NCI-H146 treated with DMSO at 0.1 percent for 48 hours (cell line): ENCODE measurements at regions not wholly inside any gene's neighbourhood (a gene's known extent, or its start where the extent isn't known, plus 50 kb on each side); places are given as distances from the start of the nearest gene placed in this dataset.
"Not testable (repeated sequence)": the region's sequence is repeated elsewhere in the genome, so short reads cannot be mapped to it uniquely, and the experiment has no call there.

ENCODE experiments used
- DNase-seq: peaks from one replicate; lab custom pipeline; 2025; ENCODE audit not compliant: unreplicated experiment; lab: John Stamatoyannopoulos, UW

- no peak for DNase-seq
These were observed 448.2 kb upstream of the CCDC54 start for GRCh38 chr3:106929081-106929480.

GRCh38 chr3:106930086-106930485, 447.2 kb upstream of the CCDC54 start:
- no peak for DNase-seq

- no peak for DNase-seq
These were observed 445.3 kb upstream of the CCDC54 start for GRCh38 chr3:106931904-106932303.

GRCh38 chr3:106936337-106936736, 440.9 kb upstream of the CCDC54 start:
- DNase-seq = no peak

GRCh38 chr3:106942051-106942450, 435.2 kb upstream of the CCDC54 start:
- no peak for DNase-seq

GRCh38 chr3:106943071-106943470, 434.2 kb upstream of the CCDC54 start:
- DNase-seq = no peak

- DNase-seq = no peak
These were observed 431.8 kb upstream of the CCDC54 start for GRCh38 chr3:106945435-106945834.

- no peak for DNase-seq
These were observed 430.4 kb upstream of the CCDC54 start for GRCh38 chr3:106946866-106947265.

GRCh38 chr3:106957029-106957428, 420.2 kb upstream of the CCDC54 start:
- no peak for DNase-seq

- no peak for DNase-seq
These were observed 414.2 kb upstream of the CCDC54 start for GRCh38 chr3:106962993-106963392.

GRCh38 chr3:106963442-106963841, 413.8 kb upstream of the CCDC54 start:
- no peak for DNase-seq

GRCh38 chr3:106965307-106965706, 411.9 kb upstream of the CCDC54 start:
- DNase-seq = no peak

GRCh38 chr3:106969596-106969995, 407.6 kb upstream of the CCDC54 start:
- DNase-seq = no peak

- DNase-seq = no peak
These were observed 395.8 kb upstream of the CCDC54 start for GRCh38 chr3:106981392-106981791.

- no peak for DNase-seq
These were observed 391.5 kb upstream of the CCDC54 start for GRCh38 chr3:106985721-106986120.

GRCh38 chr3:106998841-106999682, 378.2 kb upstream of the CCDC54 start:
- not testable (repeated sequence) for DNase-seq

GRCh38 chr3:107001635-107002034, 375.6 kb upstream of the CCDC54 start:
- no peak for DNase-seq

- not testable (repeated sequence) for DNase-seq
These were observed 371.9 kb upstream of the CCDC54 start for GRCh38 chr3:107005352-107005751.

- no peak for DNase-seq
These were observed 369.0 kb upstream of the CCDC54 start for GRCh38 chr3:107008213-107008612.

- DNase-seq = no peak
These were observed 363.6 kb upstream of the CCDC54 start for GRCh38 chr3:107013641-107014040.

- DNase-seq = no peak
These were observed 352.6 kb upstream of the CCDC54 start for GRCh38 chr3:107024551-107025026.

- DNase-seq = no peak
These were observed 351.3 kb upstream of the CCDC54 start for GRCh38 chr3:107025961-107026360.

- DNase-seq = no peak
These were observed 349.2 kb upstream of the CCDC54 start for GRCh38 chr3:107028086-107028485.
